ENCODE measurements at regions not wholly inside any gene's neighbourhood (a gene's known extent, or its start where the extent isn't known, plus 50 kb on each side); places are given as distances from the start of the nearest gene placed in this dataset.

- no peak for TF ChIP-seq CTCF (conservative IDR thresholded peaks at IDR 0.05; ENCODE audit: low read depth, low read length)
- TF ChIP-seq EZH2 (IDR thresholded peaks at IDR 0.05; ENCODE audit: borderline replicate concordance, low read depth, low read length, poor library complexity, severe bottlenecking): no peak
These were observed 908.2 kb upstream of the ADGRL2 start for GRCh38 chr1:80892539-80892938.

Measured in A673 (cell line).